GM13976 (cell line): ENCODE measurements at regions not wholly inside any gene's neighbourhood (a gene's known extent, or its start where the extent isn't known, plus 50 kb on each side); places are given as distances from the start of the nearest gene placed in this dataset.
"Not testable (repeated sequence)": the region's sequence is repeated elsewhere in the genome, so short reads cannot be mapped to it uniquely, and the experiment has no call there.

Source experiments
- DNase-seq: peaks from one replicate; pipeline ENCODE4 v3.0.0; 2012; ENCODE audit warnings: low spot score
- in situ Hi-C: fragments of 300-500 bp; cut with MboI; formaldehyde crosslinking; loops from one replicate; pipeline ENCODE4 v1.12.0; 2022; ENCODE audit warnings: low sequenced_read_pairs, mixed read lengths, inconsistent platforms; ENCODE audit not compliant: unreplicated experiment
- TF ChIP-seq, protein P1 (sequence below): IDR thresholded peaks from 2 replicates; pipeline ENCODE4 v1.5.1; 2012; ENCODE audit warnings: borderline replicate concordance, mild to moderate bottlenecking; ENCODE audit not compliant: insufficient read depth; ENCODE audit errors: extremely low read depth, missing control alignments, control extremely low read depth

DNA sequence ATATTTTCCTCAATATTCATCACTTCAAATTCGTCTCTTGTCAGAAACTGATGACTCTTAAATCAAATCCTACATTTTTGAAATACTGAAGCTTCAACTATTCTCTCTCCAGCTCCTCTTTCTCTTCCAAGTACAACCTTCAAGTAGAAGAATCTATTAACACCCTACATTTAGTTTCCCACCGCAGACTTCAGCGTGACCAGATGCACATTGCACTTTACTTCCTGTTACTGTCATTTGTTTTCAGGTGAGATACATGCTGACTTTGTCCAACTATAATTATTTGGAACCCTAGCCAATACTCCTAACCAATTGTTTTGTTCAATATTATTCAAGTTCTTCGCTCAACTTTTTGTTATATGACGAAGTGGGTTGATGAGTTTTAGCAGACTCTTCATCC, 116.0 kb downstream of the MRPL39 start:
- in situ Hi-C loops, result no loop called here
- no peak for DNase-seq
- TF ChIP-seq, protein P1, sequence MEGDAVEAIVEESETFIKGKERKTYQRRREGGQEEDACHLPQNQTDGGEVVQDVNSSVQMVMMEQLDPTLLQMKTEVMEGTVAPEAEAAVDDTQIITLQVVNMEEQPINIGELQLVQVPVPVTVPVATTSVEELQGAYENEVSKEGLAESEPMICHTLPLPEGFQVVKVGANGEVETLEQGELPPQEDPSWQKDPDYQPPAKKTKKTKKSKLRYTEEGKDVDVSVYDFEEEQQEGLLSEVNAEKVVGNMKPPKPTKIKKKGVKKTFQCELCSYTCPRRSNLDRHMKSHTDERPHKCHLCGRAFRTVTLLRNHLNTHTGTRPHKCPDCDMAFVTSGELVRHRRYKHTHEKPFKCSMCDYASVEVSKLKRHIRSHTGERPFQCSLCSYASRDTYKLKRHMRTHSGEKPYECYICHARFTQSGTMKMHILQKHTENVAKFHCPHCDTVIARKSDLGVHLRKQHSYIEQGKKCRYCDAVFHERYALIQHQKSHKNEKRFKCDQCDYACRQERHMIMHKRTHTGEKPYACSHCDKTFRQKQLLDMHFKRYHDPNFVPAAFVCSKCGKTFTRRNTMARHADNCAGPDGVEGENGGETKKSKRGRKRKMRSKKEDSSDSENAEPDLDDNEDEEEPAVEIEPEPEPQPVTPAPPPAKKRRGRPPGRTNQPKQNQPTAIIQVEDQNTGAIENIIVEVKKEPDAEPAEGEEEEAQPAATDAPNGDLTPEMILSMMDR, result no peak

DNA sequence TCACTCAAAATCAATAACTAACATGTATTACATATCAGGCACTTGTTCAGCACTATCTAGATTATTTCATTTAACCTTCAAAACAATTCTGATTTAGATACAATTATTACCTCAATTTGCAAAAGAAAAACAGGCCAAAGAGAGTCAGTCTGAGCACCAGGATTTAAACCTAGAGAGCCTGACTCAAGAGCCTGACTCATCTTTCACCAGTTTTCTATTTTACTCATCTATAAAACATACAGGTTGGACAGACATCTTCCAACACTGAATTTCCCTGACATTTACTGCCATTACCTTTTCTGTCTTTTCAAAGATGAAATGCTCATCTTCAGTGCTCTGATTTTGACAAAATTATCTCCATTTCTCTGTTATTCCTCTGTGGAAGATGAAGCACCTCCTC, 116.5 kb downstream of the MRPL39 start:
- no peak for DNase-seq
- TF ChIP-seq, protein P1, result no peak
- in situ Hi-C loops, result no loop called here

DNA sequence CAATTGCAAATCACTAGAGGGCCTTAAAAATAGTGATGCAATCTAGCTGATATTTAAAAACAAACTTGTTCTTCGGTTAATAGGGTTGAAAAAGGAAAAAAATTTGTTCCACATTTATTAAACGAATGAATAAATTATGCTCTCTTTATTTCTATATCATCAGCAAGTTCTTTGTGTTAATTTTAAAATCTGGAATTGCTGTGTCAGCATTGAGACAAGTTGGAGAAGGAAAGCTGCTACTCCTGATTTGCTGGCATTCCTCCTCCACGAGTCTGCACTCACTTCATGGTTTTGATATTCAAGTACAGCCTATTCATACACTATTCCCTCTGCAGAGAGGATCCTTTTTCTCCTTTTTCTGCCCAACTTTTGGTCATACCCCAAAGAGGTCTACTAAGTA, 117.6 kb downstream of the MRPL39 start:
- no peak for DNase-seq
- TF ChIP-seq, protein P1, result no peak
- in situ Hi-C loops, result no loop called here

DNA sequence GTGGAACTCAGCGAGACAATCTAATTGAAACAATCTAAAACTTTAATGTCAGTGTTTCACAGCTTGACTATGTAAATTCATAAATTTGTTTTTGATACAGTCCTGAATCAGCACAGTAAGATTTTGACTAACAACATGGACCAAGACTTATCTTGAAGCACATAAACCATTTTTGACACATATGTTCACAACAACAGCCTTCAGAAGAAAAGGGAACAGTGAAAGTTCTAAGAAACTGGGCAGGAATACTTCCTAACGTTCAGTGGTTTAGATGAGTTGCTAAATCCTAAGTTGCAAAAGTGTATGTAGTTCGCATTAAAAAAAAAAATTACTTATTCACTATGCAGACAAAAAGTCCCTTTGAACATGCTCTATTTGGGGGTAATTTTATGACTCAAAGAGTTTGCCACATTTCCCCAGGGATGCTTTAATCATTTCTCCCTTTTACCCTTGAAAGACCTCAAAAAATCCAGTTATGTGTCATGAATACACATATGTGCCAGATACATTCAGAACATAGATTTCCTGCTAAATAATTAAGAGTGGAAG, 120.2 kb downstream of the MRPL39 start:
- TF ChIP-seq, protein P1, result no peak
- in situ Hi-C loops, result no loop called here
- no peak for DNase-seq

DNA sequence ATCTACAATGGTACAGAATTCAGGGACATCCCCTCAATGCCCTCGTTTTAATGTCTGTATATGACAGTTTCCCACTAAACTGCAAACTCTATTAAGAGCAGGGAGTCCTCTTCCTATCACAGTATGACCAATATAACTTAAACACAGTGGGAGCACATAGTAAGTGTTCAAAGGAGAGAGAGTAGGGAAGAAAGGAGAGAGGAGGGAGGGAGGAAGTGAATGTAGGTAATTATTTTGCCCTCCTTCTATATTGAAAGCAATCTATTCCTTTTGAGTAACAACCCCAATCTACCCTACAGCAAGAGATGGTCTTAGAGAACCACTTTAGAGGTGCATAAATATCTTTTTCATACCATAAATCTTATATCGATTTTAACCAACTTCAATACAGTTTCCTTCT, 121.4 kb downstream of the MRPL39 start:
- DNase-seq, result no peak
- TF ChIP-seq, protein P1, result no peak
- in situ Hi-C loops, result no loop called here

DNA sequence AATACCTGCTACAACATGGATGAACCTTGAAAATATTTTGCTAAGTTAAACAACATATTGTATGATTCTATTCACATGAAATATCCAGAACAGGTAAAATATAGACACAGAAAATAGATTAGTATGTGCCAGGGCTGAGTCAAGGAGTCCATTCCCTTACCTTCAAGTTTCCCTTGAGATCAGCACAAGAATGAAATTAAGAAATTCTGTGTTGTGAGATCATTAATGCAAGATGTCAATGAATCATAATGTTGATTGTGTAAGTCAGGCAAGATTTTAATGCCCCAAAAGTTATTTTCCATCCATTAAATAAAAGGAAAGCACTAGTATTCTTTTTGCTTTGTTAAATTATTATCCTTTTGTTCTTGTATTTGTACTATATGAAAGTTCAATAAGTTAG, 139.4 kb downstream of the MRPL39 start:
- in situ Hi-C loops, result loop anchor here (10.0 kb wide), 1 partner anchor 97 kb away; no protein-coding TSS in a partner anchor
- TF ChIP-seq, protein P1, result no peak
- no peak for DNase-seq

DNA sequence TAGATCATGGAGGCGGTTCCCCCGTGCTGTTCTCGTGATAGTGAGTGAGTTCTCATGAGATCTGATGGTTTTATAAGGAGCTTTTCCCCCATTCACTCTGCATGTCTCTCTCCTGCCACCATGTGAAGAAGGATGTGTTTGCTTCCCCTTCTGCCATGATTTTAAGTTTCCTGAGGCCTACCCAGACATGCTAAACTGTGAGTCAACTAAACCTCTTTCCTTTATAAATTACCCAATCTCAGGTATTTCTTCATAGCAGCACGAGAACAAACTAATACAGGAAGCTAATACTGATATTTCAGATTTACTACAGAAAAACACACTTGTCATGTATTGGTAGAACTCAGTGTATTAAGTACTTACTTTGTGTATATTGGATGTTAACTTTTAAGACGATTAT, 140.2 kb downstream of the MRPL39 start:
- in situ Hi-C loops, result loop anchor here (10.0 kb wide), 1 partner anchor 98 kb away; no protein-coding TSS in a partner anchor
- DNase-seq, result not testable (repeated sequence)
